K562 (cell line): ENCODE measurements at regions not wholly inside any gene's neighbourhood (a gene's known extent, or its start where the extent isn't known, plus 50 kb on each side); places are given as distances from the start of the nearest gene placed in this dataset.

Source experiments
- ATF7 ChIP-seq: fragments of 450-650 bp; IDR thresholded peaks from 2 replicates; pipeline ENCODE4 v1.7.1; 2014; ENCODE audit warnings: mild to moderate bottlenecking, moderate library complexity
- BRD4 ChIP-seq: fragments of 200-600 bp; sonication (generic); IDR thresholded peaks from 2 replicates; pipeline ENCODE4 v1.6.1; 2017; ENCODE audit warnings: inconsistent platforms
- CAMTA2 ChIP-seq: fragments of 250-450 bp; sonication (Bioruptor Pico); conservative IDR thresholded peaks from 2 replicates; pipeline ENCODE4 v1.5.1; 2022
- CCNT2 ChIP-seq: IDR thresholded peaks from 2 replicates; pipeline ENCODE4 v1.6.1; 2011; ENCODE audit warnings: borderline replicate concordance, low read depth, mild to moderate bottlenecking, moderate library complexity, mixed read lengths, low read length; ENCODE audit not compliant: insufficient read length; ENCODE audit errors: extremely low read depth
- CTBP1 ChIP-seq: fragments of 450-650 bp; IDR thresholded peaks from 2 replicates; pipeline ENCODE4 v1.6.1; 2016; ENCODE audit warnings: borderline replicate concordance
- DDX20 ChIP-seq: fragments of 450-650 bp; IDR thresholded peaks from 2 replicates; pipeline ENCODE4 v1.6.1; 2016; ENCODE audit warnings: missing genetic modification characterization, low read depth, mild to moderate bottlenecking, missing compliant biosample characterization, moderate library complexity
- DIDO1 ChIP-seq: fragments of 450-650 bp; IDR thresholded peaks from 2 replicates; pipeline ENCODE4 v1.6.1; 2016; ENCODE audit warnings: low read depth, missing biosample characterization, missing genetic modification characterization
- HDAC6 ChIP-seq: IDR thresholded peaks from 2 replicates; pipeline ENCODE4 v1.6.1; 2012; ENCODE audit warnings: low read depth, mild to moderate bottlenecking, control low read depth, inconsistent platforms, low read length, moderate library complexity
- MEF2D ChIP-seq: conservative IDR thresholded peaks from 2 replicates; pipeline ENCODE4 v1.6.1; 2016; ENCODE audit warnings: low read depth, missing genetic modification characterization, missing compliant biosample characterization
- NFIC ChIP-seq: fragments of 450-650 bp; IDR thresholded peaks from 2 replicates; pipeline ENCODE4 v1.6.1; 2017; ENCODE audit warnings: mild to moderate bottlenecking, inconsistent platforms
- PHTF2 ChIP-seq: fragments of 250-450 bp; sonication (Bioruptor Pico); IDR thresholded peaks from 2 replicates; pipeline ENCODE4 v1.5.0; 2021; ENCODE audit warnings: mild to moderate bottlenecking
- PRPF4 ChIP-seq: fragments of 200-400 bp; formaldehyde crosslinking; IDR thresholded peaks from one replicate; pipeline ENCODE4 v1.6.1; 2017; ENCODE audit warnings: low read length, low read depth, mild to moderate bottlenecking; ENCODE audit not compliant: insufficient read depth, poor library complexity, severe bottlenecking
- RFX5 ChIP-seq: IDR thresholded peaks from 2 replicates; pipeline ENCODE4 v1.6.1; 2011; ENCODE audit warnings: low read depth, mild to moderate bottlenecking, improper control_type of control experiment, low read length
- SAFB2 ChIP-seq: fragments of 200-400 bp; formaldehyde crosslinking; IDR thresholded peaks from 2 replicates; pipeline ENCODE4 v1.6.1; 2018; ENCODE audit warnings: borderline replicate concordance, low read length, low read depth, moderate library complexity; ENCODE audit not compliant: severe bottlenecking
- STAT5B ChIP-seq: fragments of 250-450 bp; sonication (Bioruptor Pico); IDR thresholded peaks from 2 replicates; pipeline ENCODE4 v1.8.0; 2021; ENCODE audit warnings: mild to moderate bottlenecking, inconsistent platforms
- TGIF2 ChIP-seq: sonication (generic); formaldehyde crosslinking; IDR thresholded peaks from 2 replicates; pipeline ENCODE4 v1.8.1; 2022; ENCODE audit warnings: mild to moderate bottlenecking, missing genetic modification reagents, moderate library complexity
- ZEB2 ChIP-seq: fragments of 450-650 bp; IDR thresholded peaks from 2 replicates; pipeline ENCODE4 v1.6.1; 2016
- ZHX1 ChIP-seq: fragments of 150-350 bp; conservative IDR thresholded peaks from 2 replicates; pipeline ENCODE4 v1.6.1; 2014; ENCODE audit warnings: low read length
- ZNF175 ChIP-seq: fragments of 200-800 bp; sonication (Bioruptor generic); IDR thresholded peaks from 2 replicates; pipeline ENCODE4 v1.6.1; 2016; ENCODE audit warnings: low read depth, mild to moderate bottlenecking, missing genetic modification characterization, missing compliant biosample characterization
- ZNF23 ChIP-seq: fragments of 250-450 bp; sonication (Bioruptor Pico); IDR thresholded peaks from 2 replicates; pipeline ENCODE4 v1.4.0; 2020; ENCODE audit warnings: mild to moderate bottlenecking
- ZNF696 ChIP-seq: fragments of 250-450 bp; sonication (Bioruptor Pico); conservative IDR thresholded peaks from 2 replicates; pipeline ENCODE4 v1.4.0; 2020; ENCODE audit warnings: mild to moderate bottlenecking, moderate library complexity
- ZNF785 ChIP-seq: fragments of 250-450 bp; sonication (Bioruptor Pico); IDR thresholded peaks from 2 replicates; pipeline ENCODE4 v1.4.0; 2020; ENCODE audit warnings: mild to moderate bottlenecking
- ZNF830 ChIP-seq: fragments of 250-450 bp; sonication (Bioruptor Pico); IDR thresholded peaks from 2 replicates; pipeline ENCODE4 v1.5.0; 2021; ENCODE audit warnings: mild to moderate bottlenecking
- TF ChIP-seq, protein P1 (sequence below): fragments of 450-650 bp; formaldehyde crosslinking; IDR thresholded peaks from 2 replicates; pipeline ENCODE4 v1.4.0; 2022; ENCODE audit warnings: missing genetic modification characterization
- TF ChIP-seq, protein P2 (sequence below), 2 experiments: fragments of 450-650 bp in 1 of 2; sonication (generic) in 1 of 2; formaldehyde crosslinking; conservative IDR thresholded peaks; 2 replicates each; pipeline versions ENCODE4 v1.4.0 to v1.8.1; 2020 to 2022; ENCODE audit warnings: mild to moderate bottlenecking in 1 of 2, missing genetic modification reagents in 1 of 2
- TF ChIP-seq, protein P3 (sequence below): fragments of 250-450 bp; sonication (Bioruptor Pico); IDR thresholded peaks from 2 replicates; pipeline ENCODE4 v1.8.0; 2022; ENCODE audit warnings: inconsistent platforms, mild to moderate bottlenecking, moderate library complexity, borderline replicate concordance

DNA sequence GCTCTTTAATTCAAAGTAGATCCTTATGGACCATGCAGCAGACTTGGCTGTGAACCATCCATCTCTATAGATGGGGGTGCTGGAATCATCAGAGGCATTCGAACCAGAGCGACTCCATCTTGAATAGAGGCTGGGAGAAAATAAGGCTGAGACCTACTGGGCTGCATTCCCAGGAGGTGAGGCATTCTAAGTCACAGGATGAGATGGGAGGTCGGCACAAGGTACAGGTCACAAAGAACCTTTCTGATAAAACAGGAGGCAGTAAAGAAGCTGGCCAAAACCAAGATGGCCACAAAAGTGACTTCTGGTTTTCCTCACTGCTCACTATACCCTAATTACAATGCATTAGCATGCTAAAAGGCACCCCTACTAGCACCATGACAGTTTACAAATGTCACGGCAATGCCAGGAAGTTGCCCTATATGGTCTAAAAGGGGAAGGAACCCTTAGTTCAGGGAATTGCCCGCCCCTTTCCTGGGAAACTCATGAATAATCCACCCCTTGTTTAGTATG, 89.2 kb upstream of the BRD7 start (continued):
- TF ChIP-seq, protein P1, sequence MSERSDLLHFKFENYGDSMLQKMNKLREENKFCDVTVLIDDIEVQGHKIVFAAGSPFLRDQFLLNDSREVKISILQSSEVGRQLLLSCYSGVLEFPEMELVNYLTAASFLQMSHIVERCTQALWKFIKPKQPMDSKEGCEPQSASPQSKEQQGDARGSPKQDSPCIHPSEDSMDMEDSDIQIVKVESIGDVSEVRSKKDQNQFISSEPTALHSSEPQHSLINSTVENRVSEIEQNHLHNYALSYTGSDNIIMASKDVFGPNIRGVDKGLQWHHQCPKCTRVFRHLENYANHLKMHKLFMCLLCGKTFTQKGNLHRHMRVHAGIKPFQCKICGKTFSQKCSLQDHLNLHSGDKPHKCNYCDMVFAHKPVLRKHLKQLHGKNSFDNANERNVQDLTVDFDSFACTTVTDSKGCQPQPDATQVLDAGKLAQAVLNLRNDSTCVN (CRISPR knock-in tag) = peak; percentile 18; the same call in 1 of the 2 replicates
- TF ChIP-seq ZEB2 (no peak), ZNF23 (CRISPR knock-in tag) (no peak), ATF7 (no peak), PHTF2 (no peak), ZHX1 (no peak), MEF2D (tag) (peak; percentile 87; the same call in 1 of the 2 replicates), ZNF175 (CRISPR knock-in tag) (peak; percentile 98), PRPF4 (no peak), SAFB2 (no peak), NFIC (no peak), CTBP1 (no peak), BRD4 (no peak), DIDO1 (tag) (peak; percentile 63), ZNF785 (CRISPR knock-in tag) (no peak), RFX5 (no peak), STAT5B (no peak), HDAC6 (no peak), CAMTA2 (no peak), TGIF2 (CRISPR knock-in tag) (no peak), ZNF696 (CRISPR knock-in tag) (no peak), ZNF830 (CRISPR knock-in tag) (peak; percentile 91; the same call in 1 of the 2 replicates), DDX20 (tag) (peak; percentile 79; the same call in 1 of the 2 replicates), CCNT2 (no peak)
- TF ChIP-seq, protein P2, sequence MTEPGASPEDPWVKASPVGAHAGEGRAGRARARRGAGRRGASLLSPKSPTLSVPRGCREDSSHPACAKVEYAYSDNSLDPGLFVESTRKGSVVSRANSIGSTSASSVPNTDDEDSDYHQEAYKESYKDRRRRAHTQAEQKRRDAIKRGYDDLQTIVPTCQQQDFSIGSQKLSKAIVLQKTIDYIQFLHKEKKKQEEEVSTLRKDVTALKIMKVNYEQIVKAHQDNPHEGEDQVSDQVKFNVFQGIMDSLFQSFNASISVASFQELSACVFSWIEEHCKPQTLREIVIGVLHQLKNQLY (CRISPR knock-in tag; conservative IDR thresholded peaks at IDR 0.05) = no peak
- TF ChIP-seq, protein P3, sequence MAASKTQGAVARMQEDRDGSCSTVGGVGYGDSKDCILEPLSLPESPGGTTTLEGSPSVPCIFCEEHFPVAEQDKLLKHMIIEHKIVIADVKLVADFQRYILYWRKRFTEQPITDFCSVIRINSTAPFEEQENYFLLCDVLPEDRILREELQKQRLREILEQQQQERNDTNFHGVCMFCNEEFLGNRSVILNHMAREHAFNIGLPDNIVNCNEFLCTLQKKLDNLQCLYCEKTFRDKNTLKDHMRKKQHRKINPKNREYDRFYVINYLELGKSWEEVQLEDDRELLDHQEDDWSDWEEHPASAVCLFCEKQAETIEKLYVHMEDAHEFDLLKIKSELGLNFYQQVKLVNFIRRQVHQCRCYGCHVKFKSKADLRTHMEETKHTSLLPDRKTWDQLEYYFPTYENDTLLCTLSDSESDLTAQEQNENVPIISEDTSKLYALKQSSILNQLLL (CRISPR knock-in tag) = no peak
